ENCODE measurements at regions not wholly inside any gene's neighbourhood (a gene's known extent, or its start where the extent isn't known, plus 50 kb on each side); places are given as distances from the start of the nearest gene placed in this dataset.
A peak's percentile ranks its signal among the peaks of the same experiment; 100 is the strongest.

DNA sequence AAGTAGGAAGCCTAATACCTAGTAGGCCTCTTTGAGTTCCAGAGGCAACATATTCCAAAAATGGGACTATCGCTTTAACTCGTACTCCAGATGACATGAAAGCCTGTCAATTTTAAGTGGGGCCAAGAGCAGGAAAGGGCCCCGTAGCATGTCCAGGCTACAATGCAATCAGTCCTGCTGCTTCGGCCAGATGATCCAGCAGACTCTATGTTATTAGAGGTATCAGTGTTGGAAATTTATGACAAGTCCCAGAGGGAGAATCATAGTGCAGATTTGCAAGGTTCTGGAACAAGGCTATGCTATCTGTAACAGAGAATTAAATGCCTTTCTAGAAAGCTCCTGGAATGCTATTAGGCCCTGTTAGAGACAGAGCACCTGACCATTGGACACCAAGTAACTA is 56.7 kb upstream of the SRP9 start:
- H3K9me3 Mint-ChIP-seq: no peaks in the 10 kb centered on the region
- TF ChIP-seq, protein P1, sequence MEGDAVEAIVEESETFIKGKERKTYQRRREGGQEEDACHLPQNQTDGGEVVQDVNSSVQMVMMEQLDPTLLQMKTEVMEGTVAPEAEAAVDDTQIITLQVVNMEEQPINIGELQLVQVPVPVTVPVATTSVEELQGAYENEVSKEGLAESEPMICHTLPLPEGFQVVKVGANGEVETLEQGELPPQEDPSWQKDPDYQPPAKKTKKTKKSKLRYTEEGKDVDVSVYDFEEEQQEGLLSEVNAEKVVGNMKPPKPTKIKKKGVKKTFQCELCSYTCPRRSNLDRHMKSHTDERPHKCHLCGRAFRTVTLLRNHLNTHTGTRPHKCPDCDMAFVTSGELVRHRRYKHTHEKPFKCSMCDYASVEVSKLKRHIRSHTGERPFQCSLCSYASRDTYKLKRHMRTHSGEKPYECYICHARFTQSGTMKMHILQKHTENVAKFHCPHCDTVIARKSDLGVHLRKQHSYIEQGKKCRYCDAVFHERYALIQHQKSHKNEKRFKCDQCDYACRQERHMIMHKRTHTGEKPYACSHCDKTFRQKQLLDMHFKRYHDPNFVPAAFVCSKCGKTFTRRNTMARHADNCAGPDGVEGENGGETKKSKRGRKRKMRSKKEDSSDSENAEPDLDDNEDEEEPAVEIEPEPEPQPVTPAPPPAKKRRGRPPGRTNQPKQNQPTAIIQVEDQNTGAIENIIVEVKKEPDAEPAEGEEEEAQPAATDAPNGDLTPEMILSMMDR (IDR thresholded peaks at IDR 0.05; ENCODE audit: unreplicated experiment): no peak
- H3K4me1 Mint-ChIP-seq: peaks cover 2% of the 10 kb centered on the region
- DNase-seq (ENCODE audit: low spot score in 2 of 2, unreplicated experiment in 2 of 2): no peak
- no peaks in the 10 kb centered on the region for H3K27me3 Mint-ChIP-seq (ENCODE audit: low read depth)
- no peaks in the 10 kb centered on the region for H3K36me3 Mint-ChIP-seq
- peak overlapping the region; percentile 47 for H3K27ac Mint-ChIP-seq
- no peak overlapping the region for H3K4me3 Mint-ChIP-seq

DNA sequence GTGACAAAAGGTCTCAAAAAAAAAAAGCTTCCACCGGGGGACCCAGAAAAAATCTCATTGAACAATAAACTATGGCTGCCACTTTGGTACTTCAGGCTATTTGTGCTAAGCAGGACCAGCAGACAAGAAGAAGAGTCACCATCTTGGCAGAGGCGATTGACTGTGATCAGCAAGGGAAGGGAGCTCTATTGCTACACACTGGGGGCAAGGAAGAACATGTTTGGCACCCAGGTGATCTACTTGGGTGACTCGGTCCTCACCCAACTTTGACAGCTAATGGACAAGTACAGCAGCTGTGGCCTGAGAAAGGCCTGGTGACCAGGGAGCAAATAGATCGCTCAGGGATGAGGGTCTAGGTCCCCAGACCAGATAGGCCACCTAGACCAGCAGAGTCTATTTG is 53.4 kb upstream of the SRP9 start:
- DNase-seq (ENCODE audit: low spot score in 2 of 2, unreplicated experiment in 2 of 2): no peak
- TF ChIP-seq, protein P1 (IDR thresholded peaks at IDR 0.05; ENCODE audit: unreplicated experiment): no peak
- no peak overlapping the region for H3K4me3 Mint-ChIP-seq
- H3K27ac Mint-ChIP-seq: no peak overlapping the region
- no peaks in the 10 kb centered on the region for H3K27me3 Mint-ChIP-seq (ENCODE audit: low read depth)
- no peaks in the 10 kb centered on the region for H3K36me3 Mint-ChIP-seq
- H3K9me3 Mint-ChIP-seq: no peaks in the 10 kb centered on the region
- peaks cover 2% of the 10 kb centered on the region for H3K4me1 Mint-ChIP-seq

Data from mesothelial cell of epicardium (in vitro differentiated cells).